HEK293 (cell line): ENCODE measurements at regions not wholly inside any gene's neighbourhood (a gene's known extent, or its start where the extent isn't known, plus 50 kb on each side); places are given as distances from the start of the nearest gene placed in this dataset.
"Not testable (repeated sequence)": the region's sequence is repeated elsewhere in the genome, so short reads cannot be mapped to it uniquely, and the experiment has no call there.

Source experiments
- CTCF ChIA-PET: fragments of 350-600 bp; formaldehyde crosslinking; extraction: SDS; loops from one replicate; lab custom pipeline; 2021; ENCODE audit warnings: antibody characterized with exemption; lab: Yijun Ruan, JAX
- POLR2A ChIA-PET: fragments of 300-600 bp; formaldehyde crosslinking; extraction: SDS; loops from one replicate; lab custom pipeline; 2020; ENCODE audit warnings: antibody characterized with exemption, inconsistent platforms; lab: Yijun Ruan, JAX
- H3K27ac ChIP-seq: fragments of 200-500 bp; sonication (Bioruptor generic); 2 replicates; pipeline ENCODE4 v1.5.1; 2014; ENCODE audit warnings: low read depth, low read length, control low read depth, inconsistent platforms; ENCODE audit errors: extremely low read depth
- H3K36me3 ChIP-seq, 2 experiments: fragments of 200-500 bp in 1 of 2; sonication (Bioruptor generic) in 1 of 2; 1 replicate in 1 of 2; 2 replicates in 1 of 2; pipeline ENCODE4 v1.5.1; 2014 to 2017; ENCODE audit warnings: inconsistent platforms in 2 of 2, low read length in 2 of 2; ENCODE audit not compliant: control insufficient read depth in 2 of 2, insufficient read depth in 1 of 2
- H3K4me1 ChIP-seq: fragments of 200-500 bp; sonication (Bioruptor generic); 2 replicates; pipeline ENCODE4 v1.5.1; 2014; ENCODE audit warnings: mild to moderate bottlenecking, low read length, inconsistent platforms; ENCODE audit not compliant: control insufficient read depth, insufficient read depth
- H3K4me3 ChIP-seq: 2 replicates; pipeline ENCODE4 v1.5.1; 2011; ENCODE audit warnings: low read depth, mild to moderate bottlenecking, control low read depth, low read length, moderate library complexity
- H3K9me3 ChIP-seq: fragments of 200-500 bp; sonication (Bioruptor generic); 2 replicates; pipeline ENCODE4 v1.5.1; 2014; ENCODE audit warnings: low read depth, low read length, inconsistent platforms; ENCODE audit not compliant: control insufficient read depth, insufficient read depth
- HOXD13 ChIP-seq: sonication (generic); formaldehyde crosslinking; IDR thresholded peaks from 2 replicates; pipeline ENCODE4 v1.8.0; 2022; ENCODE audit warnings: missing genetic modification reagents, borderline replicate concordance
- KLF17 ChIP-seq: fragments of 450-650 bp; formaldehyde crosslinking; IDR thresholded peaks from 2 replicates; pipeline ENCODE4 v1.5.1; 2016; ENCODE audit warnings: missing biosample characterization, missing genetic modification characterization
- OSR2 ChIP-seq: fragments of 450-650 bp; formaldehyde crosslinking; IDR thresholded peaks from 2 replicates; pipeline ENCODE4 v1.5.1; 2016; ENCODE audit warnings: missing biosample characterization, missing genetic modification characterization
- SALL2 ChIP-seq: fragments of 450-650 bp; formaldehyde crosslinking; IDR thresholded peaks from 2 replicates; pipeline ENCODE4 v1.5.0; 2017; ENCODE audit warnings: missing biosample characterization, mild to moderate bottlenecking, missing genetic modification characterization, borderline replicate concordance
- SCRT1 ChIP-seq: fragments of 450-650 bp; formaldehyde crosslinking; IDR thresholded peaks from 2 replicates; pipeline ENCODE4 v1.5.1; 2016; ENCODE audit warnings: missing biosample characterization, missing genetic modification characterization, borderline replicate concordance
- TRIM28 ChIP-seq: IDR thresholded peaks from 2 replicates; pipeline ENCODE4 v1.6.1; 2011; ENCODE audit warnings: low read length, control low read depth, borderline replicate concordance
- ZBTB10 ChIP-seq: fragments of 450-650 bp; formaldehyde crosslinking; IDR thresholded peaks from 2 replicates; pipeline ENCODE4 v1.5.1; 2016; ENCODE audit warnings: missing biosample characterization, missing genetic modification characterization
- ZNF169 ChIP-seq: fragments of 450-650 bp; formaldehyde crosslinking; IDR thresholded peaks from 2 replicates; pipeline ENCODE4 v1.5.1; 2016; ENCODE audit warnings: missing biosample characterization, missing genetic modification characterization
- ZNF175 ChIP-seq: fragments of 450-650 bp; formaldehyde crosslinking; IDR thresholded peaks from 2 replicates; pipeline ENCODE4 v1.5.1; 2016; ENCODE audit warnings: missing biosample characterization, missing genetic modification characterization
- ZNF202 ChIP-seq: fragments of 450-650 bp; formaldehyde crosslinking; IDR thresholded peaks from 2 replicates; pipeline ENCODE4 v1.5.1; 2016; ENCODE audit warnings: missing biosample characterization, missing genetic modification characterization, borderline replicate concordance
- ZNF24 ChIP-seq: fragments of 450-650 bp; formaldehyde crosslinking; IDR thresholded peaks from 2 replicates; pipeline ENCODE4 v1.5.1; 2016; ENCODE audit warnings: missing biosample characterization, missing genetic modification characterization
- ZNF350 ChIP-seq: fragments of 450-650 bp; formaldehyde crosslinking; IDR thresholded peaks from 2 replicates; pipeline ENCODE4 v1.5.0; 2017; ENCODE audit warnings: missing biosample characterization, mild to moderate bottlenecking, missing genetic modification characterization
- ZNF416 ChIP-seq: fragments of 450-650 bp; formaldehyde crosslinking; IDR thresholded peaks from 2 replicates; pipeline ENCODE4 v1.5.1; 2016; ENCODE audit warnings: missing biosample characterization, missing genetic modification characterization
- ZNF48 ChIP-seq: fragments of 450-650 bp; formaldehyde crosslinking; IDR thresholded peaks from 2 replicates; pipeline ENCODE4 v1.5.1; 2016; ENCODE audit warnings: missing biosample characterization, missing genetic modification characterization
- ZNF521 ChIP-seq: fragments of 450-650 bp; formaldehyde crosslinking; IDR thresholded peaks from 2 replicates; pipeline ENCODE4 v1.5.1; 2017; ENCODE audit warnings: missing biosample characterization, mild to moderate bottlenecking, missing genetic modification characterization
- ZNF585B ChIP-seq: fragments of 450-650 bp; formaldehyde crosslinking; IDR thresholded peaks from 2 replicates; pipeline ENCODE4 v1.5.1; 2016; ENCODE audit warnings: missing biosample characterization, missing genetic modification characterization
- ZNF596 ChIP-seq: fragments of 450-650 bp; IDR thresholded peaks from 2 replicates; pipeline ENCODE4 v1.5.0; 2018; ENCODE audit warnings: missing biosample characterization, mild to moderate bottlenecking, missing genetic modification characterization, moderate library complexity
- ZNF677 ChIP-seq: fragments of 450-650 bp; IDR thresholded peaks from 2 replicates; pipeline ENCODE4 v1.5.0; 2018; ENCODE audit warnings: missing biosample characterization, mild to moderate bottlenecking, missing genetic modification characterization, moderate library complexity
- ZNF701 ChIP-seq: fragments of 450-650 bp; formaldehyde crosslinking; IDR thresholded peaks from 2 replicates; pipeline ENCODE4 v1.5.1; 2016; ENCODE audit warnings: missing biosample characterization, missing genetic modification characterization
- ZNF791 ChIP-seq: fragments of 450-650 bp; formaldehyde crosslinking; IDR thresholded peaks from 2 replicates; pipeline ENCODE4 v1.5.1; 2016; ENCODE audit warnings: missing biosample characterization, missing genetic modification characterization

- TF ChIP-seq ZBTB10 (tag by site-specific recombination) (no peak), ZNF416 (no peak), SCRT1 (no peak), KLF17 (no peak), OSR2 (no peak)
Observed at GRCh38 chr2:2455151-2455550, 124.1 kb upstream of the MYT1L start (continued).

DNA sequence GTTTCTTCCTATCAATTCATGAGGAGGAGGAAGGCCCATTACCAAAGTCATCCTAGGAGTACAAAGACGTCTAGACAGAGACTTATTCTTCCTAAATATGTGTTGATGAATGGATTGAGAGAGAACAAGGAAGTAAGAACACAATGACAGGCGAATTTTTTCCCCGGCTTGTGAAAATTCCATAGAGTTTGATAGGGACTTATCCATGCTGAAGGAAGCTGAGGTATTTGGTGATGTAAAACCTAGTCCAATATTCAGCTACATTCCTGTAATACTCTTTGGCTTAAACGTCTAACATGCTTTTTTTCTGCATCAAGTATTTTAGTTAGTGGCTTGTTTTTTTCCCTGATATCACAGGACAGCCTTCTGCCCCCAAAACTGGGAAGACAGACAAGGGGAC, 121.9 kb upstream of the MYT1L start:
- Histone ChIP-seq H3K27ac (no peak overlapping the region), H3K36me3 (no peaks in the 10 kb centered on the region), H3K9me3 (no peaks in the 10 kb centered on the region), H3K4me3 (no peak overlapping the region), H3K4me1 (no peaks in the 10 kb centered on the region)
- no peak for TF ChIP-seq ZNF24
- no peak for TF ChIP-seq ZNF521 (tag by site-specific recombination)
- no peak for TF ChIP-seq ZNF585B
- no peak for TF ChIP-seq ZNF202
- no peak for TF ChIP-seq SALL2
- TF ChIP-seq ZNF677: no peak
- TF ChIP-seq ZNF701: no peak
- TF ChIP-seq ZNF596 (tag by site-specific recombination): no peak
- no peak for TF ChIP-seq ZNF791 (tag by site-specific recombination)
- no peak for TF ChIP-seq ZNF48 (tag by site-specific recombination)
- no peak for TF ChIP-seq TRIM28
- TF ChIP-seq KLF17: no peak
- no peak for TF ChIP-seq ZNF350 (tag by site-specific recombination)
- POLR2A ChIA-PET: no interaction called here
- CTCF ChIA-PET: no interaction called here

DNA sequence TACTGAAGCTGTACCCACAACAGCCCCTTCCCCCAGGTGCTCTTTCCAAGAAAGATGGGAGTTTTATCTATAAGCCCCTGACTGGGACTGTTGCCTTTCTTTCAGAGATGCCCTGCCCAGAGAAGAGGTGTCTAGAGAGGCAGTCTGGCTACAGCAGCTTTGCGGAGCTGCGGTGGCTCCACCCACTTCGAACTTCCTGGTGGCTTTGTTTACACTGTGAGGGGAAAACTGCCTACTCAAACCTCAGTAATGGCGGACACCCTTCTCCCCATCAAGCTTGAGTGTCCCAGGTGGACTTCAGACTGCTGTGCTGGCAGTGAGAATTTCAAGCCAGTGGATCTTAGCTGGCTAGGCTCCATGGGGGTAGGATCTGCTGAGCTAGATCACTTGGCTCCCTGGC, 120.2 kb upstream of the MYT1L start:
- H3K36me3 ChIP-seq, H3K4me3 ChIP-seq, POLR2A ChIA-PET, H3K9me3 ChIP-seq, H3K27ac ChIP-seq, H3K4me1 ChIP-seq: not testable (repeated sequence)
- CTCF ChIA-PET: interaction anchor here (0.6 kb wide), 2 partner anchors 15 to 262 kb away, joined by 3 to 4 read pairs; no protein-coding TSS in a partner anchor

DNA sequence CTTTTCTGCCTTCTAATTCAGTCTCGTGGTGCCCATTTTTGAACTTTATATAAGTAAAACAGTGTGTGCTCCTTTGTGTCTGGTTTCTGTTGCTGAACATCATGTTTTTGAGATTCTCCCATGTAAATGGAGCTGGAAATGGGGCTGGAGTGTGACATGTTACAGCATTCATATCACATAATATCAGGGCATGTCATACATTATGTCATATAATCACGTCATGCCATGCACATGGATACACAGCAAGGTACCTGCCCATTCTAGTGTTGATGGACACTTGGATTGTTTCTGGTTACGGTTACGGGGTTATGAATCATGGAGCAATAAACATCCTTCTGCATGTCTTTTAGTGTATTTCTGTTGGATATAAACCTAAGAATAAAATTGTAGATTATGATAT, 117.1 kb upstream of the MYT1L start:
- no peak overlapping the region for H3K27ac ChIP-seq
- no peaks in the 10 kb centered on the region for H3K36me3 ChIP-seq
- TF ChIP-seq HOXD13 (CRISPR knock-in tag): no peak
- no peak for TF ChIP-seq ZNF175 (tag by site-specific recombination)
- no peak for TF ChIP-seq ZNF169 (tag by site-specific recombination)
- H3K4me3 ChIP-seq: no peak overlapping the region
- ChIA-PET CTCF (no interaction called here), POLR2A (no interaction called here)
- H3K9me3 ChIP-seq: no peaks in the 10 kb centered on the region
- no peaks in the 10 kb centered on the region for H3K4me1 ChIP-seq
